GM11168 (cell line): ENCODE measurements at regions not wholly inside any gene's neighbourhood (a gene's known extent, or its start where the extent isn't known, plus 50 kb on each side); places are given as distances from the start of the nearest gene placed in this dataset.

Source experiments
- in situ Hi-C: fragments of 300-500 bp; cut with MboI; formaldehyde crosslinking; loops from one replicate; pipeline ENCODE4 v1.12.0; 2022; ENCODE audit warnings: low sequenced_read_pairs; ENCODE audit not compliant: unreplicated experiment

DNA sequence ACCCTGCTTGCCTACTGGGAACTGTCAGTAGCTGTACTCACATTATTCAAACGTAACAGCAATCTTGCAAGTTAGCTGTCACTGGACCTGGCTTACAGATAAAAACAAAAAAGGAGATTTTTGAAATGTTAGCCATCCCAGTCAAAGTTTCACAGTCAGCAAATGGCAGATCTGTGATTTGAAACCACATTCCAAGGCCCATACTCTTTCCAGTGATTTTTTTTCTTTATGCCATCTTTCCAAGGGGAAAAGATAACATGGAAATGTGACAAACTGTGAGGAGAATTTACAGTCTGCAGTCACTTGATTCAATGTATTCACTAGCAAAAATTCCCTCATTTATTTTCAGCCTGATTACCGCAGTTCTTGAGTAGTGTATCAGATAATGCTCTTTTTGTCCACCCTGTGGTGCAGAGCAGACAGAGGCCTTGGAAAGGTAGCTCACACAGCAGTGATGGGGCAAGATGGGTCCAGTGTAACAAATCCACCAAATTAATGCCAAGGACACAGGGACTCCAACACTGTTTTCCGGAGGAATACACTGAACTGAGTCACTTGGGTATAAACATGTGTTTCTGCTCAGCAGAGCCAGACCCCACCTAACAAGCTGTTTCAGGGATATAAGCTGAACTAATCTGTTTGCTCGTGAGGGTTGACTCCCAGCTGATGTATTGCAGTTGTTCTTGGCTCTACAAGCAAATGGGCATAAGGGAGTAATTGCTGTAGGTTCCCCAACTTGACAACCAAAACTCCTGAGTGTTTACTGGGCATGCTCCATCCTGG, 49.9 kb upstream of the ADGRF1 start:
- in situ Hi-C loops = no loop called here
